ENCODE measurements at regions not wholly inside any gene's neighbourhood (a gene's known extent, or its start where the extent isn't known, plus 50 kb on each side); places are given as distances from the start of the nearest gene placed in this dataset.

DNA sequence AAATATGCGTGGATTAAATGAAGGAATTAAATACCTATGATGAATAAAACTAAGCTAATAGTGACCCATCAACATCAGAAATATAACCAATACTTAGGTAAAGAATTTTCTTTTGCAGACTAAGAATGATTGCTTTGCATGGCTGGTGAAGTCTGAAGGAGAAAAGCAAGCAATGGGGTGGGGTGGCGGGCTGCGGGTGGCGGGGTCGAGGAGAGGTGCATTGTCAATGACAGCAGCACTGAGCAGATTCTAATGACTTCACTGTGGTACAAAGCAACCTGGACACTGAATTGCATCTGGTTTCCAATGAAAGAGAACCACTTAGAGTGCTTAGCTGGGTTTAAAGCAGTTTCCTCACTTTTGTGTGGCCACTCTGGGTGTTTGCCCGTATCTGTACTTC is 171.5 kb upstream of the IL12A start:
- no peak for TF ChIP-seq ZBTB6 (tag by site-specific recombination; IDR thresholded peaks at IDR 0.05)
- TF ChIP-seq ZNF768 (tag by site-specific recombination; IDR thresholded peaks at IDR 0.05), result no peak

Data from HEK293 (cell line).